ENCODE measurements at regions not wholly inside any gene's neighbourhood (a gene's known extent, or its start where the extent isn't known, plus 50 kb on each side); places are given as distances from the start of the nearest gene placed in this dataset.

DNA sequence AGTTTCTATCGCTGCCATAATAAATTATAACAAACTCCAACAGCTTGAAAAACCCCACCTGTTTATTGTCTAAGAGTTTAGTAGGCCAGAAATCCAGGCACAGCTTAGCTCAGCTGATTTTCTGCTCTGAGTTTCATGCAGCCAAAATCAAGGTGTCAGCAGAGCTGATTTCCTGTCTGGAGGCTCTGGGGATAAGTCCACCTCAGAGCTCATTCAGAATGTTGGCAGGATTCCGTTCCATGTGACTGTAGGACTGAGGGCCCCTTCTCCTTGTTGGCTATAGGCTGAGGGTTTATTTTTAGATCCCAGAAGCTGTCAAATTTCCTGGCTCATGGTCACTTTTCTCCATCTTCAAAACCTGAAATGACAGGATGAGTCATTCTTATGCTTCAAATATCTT, 91.6 kb upstream of the CHODL start:
- no peak overlapping the region for H3K27ac ChIP-seq (ENCODE audit: low read depth, low read length)
- H3K4me3 ChIP-seq (ENCODE audit: insufficient read depth, low read length): no peak overlapping the region
- no peak overlapping the region for H2AFZ ChIP-seq (ENCODE audit: low read length)
- peaks cover 2% of the 10 kb centered on the region for H3K9me3 ChIP-seq (ENCODE audit: low read depth, low read length)
- H4K20me1 ChIP-seq (ENCODE audit: insufficient read depth, low read length): no peaks in the 10 kb centered on the region
- H3K27me3 ChIP-seq (ENCODE audit: insufficient read depth, low read length): no peaks in the 10 kb centered on the region
- H3K4me2 ChIP-seq (ENCODE audit: insufficient read depth, low read length): no peak overlapping the region
- no peaks in the 10 kb centered on the region for H3K4me1 ChIP-seq (ENCODE audit: insufficient read depth, low read length)
- H3K79me2 ChIP-seq (ENCODE audit: insufficient read depth, low read length): no peaks in the 10 kb centered on the region
- DNase-seq (ENCODE audit: insufficient read length, low spot score, missing footprints): no peak
- no peaks in the 10 kb centered on the region for H3K36me3 ChIP-seq (ENCODE audit: insufficient read depth, low read length)
- TF ChIP-seq, protein P1, sequence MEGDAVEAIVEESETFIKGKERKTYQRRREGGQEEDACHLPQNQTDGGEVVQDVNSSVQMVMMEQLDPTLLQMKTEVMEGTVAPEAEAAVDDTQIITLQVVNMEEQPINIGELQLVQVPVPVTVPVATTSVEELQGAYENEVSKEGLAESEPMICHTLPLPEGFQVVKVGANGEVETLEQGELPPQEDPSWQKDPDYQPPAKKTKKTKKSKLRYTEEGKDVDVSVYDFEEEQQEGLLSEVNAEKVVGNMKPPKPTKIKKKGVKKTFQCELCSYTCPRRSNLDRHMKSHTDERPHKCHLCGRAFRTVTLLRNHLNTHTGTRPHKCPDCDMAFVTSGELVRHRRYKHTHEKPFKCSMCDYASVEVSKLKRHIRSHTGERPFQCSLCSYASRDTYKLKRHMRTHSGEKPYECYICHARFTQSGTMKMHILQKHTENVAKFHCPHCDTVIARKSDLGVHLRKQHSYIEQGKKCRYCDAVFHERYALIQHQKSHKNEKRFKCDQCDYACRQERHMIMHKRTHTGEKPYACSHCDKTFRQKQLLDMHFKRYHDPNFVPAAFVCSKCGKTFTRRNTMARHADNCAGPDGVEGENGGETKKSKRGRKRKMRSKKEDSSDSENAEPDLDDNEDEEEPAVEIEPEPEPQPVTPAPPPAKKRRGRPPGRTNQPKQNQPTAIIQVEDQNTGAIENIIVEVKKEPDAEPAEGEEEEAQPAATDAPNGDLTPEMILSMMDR (IDR thresholded peaks at IDR 0.05; ENCODE audit: extremely low read depth, low read depth, low read length): no peak

DNA sequence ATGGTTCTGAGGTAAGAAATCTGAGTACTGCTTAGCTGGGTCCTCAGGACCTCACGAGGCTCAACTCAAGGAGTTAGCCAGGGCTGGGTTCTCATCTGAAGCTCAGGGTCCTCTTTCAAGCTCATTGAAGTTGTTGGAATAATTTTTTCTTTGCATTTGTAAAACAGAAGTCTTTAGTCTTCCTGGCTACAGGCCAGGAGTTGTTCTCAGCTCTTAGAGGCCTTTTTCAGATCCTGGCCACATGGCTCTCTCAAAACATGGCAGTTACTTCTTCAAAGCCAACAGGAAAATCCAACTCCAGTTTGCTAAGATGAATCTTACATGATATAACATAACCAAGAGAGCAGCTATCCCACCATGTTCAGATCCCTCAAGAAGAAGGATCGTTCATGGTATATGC, 92.3 kb upstream of the CHODL start:
- TF ChIP-seq, protein P1 (IDR thresholded peaks at IDR 0.05; ENCODE audit: extremely low read depth, low read depth, low read length): no peak
- peak; percentile 22 for DNase-seq (ENCODE audit: insufficient read length, low spot score, missing footprints)
- Histone ChIP-seq H4K20me1 (ENCODE audit: insufficient read depth, low read length) (no peaks in the 10 kb centered on the region), H3K4me2 (ENCODE audit: insufficient read depth, low read length) (no peak overlapping the region), H3K27me3 (ENCODE audit: insufficient read depth, low read length) (no peaks in the 10 kb centered on the region), H3K79me2 (ENCODE audit: insufficient read depth, low read length) (no peaks in the 10 kb centered on the region), H2AFZ (ENCODE audit: low read length) (no peak overlapping the region), H3K36me3 (ENCODE audit: insufficient read depth, low read length) (no peaks in the 10 kb centered on the region), H3K4me3 (ENCODE audit: insufficient read depth, low read length) (no peak overlapping the region), H3K27ac (ENCODE audit: low read depth, low read length) (no peak overlapping the region), H3K4me1 (ENCODE audit: insufficient read depth, low read length) (no peaks in the 10 kb centered on the region), H3K9me3 (ENCODE audit: low read depth, low read length) (peaks cover 2% of the 10 kb centered on the region)

DNA sequence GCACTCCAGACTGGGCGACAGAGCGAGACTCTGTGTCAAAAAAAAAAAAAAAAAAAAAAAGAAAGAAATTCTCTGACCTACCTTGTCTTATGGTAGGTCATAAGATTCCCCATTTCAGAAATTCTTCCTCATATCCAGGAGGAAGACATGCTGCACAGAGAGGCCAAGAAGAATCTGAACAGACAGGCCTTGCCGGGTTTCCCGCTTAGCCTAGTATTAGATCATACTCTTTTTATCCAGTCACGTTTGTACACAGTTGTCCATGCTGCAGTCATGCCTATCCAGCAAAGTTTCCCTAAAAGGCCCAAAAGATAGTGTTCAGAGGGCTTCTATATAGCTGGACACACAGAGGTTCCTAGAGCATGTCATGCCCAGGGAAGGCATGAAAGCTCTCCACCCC, 93.6 kb upstream of the CHODL start:
- Histone ChIP-seq H3K27ac (ENCODE audit: low read depth, low read length) (no peak overlapping the region), H3K27me3 (ENCODE audit: insufficient read depth, low read length) (no peaks in the 10 kb centered on the region), H3K4me3 (ENCODE audit: insufficient read depth, low read length) (no peak overlapping the region), H3K4me2 (ENCODE audit: insufficient read depth, low read length) (no peak overlapping the region), H3K36me3 (ENCODE audit: insufficient read depth, low read length) (no peaks in the 10 kb centered on the region), H3K79me2 (ENCODE audit: insufficient read depth, low read length) (no peaks in the 10 kb centered on the region), H3K9me3 (ENCODE audit: low read depth, low read length) (no peaks in the 10 kb centered on the region), H3K4me1 (ENCODE audit: insufficient read depth, low read length) (no peaks in the 10 kb centered on the region), H2AFZ (ENCODE audit: low read length) (no peak overlapping the region), H4K20me1 (ENCODE audit: insufficient read depth, low read length) (no peaks in the 10 kb centered on the region)
- TF ChIP-seq, protein P1 (IDR thresholded peaks at IDR 0.05; ENCODE audit: extremely low read depth, low read depth, low read length): no peak
- no peak for DNase-seq (ENCODE audit: insufficient read length, low spot score, missing footprints)

DNA sequence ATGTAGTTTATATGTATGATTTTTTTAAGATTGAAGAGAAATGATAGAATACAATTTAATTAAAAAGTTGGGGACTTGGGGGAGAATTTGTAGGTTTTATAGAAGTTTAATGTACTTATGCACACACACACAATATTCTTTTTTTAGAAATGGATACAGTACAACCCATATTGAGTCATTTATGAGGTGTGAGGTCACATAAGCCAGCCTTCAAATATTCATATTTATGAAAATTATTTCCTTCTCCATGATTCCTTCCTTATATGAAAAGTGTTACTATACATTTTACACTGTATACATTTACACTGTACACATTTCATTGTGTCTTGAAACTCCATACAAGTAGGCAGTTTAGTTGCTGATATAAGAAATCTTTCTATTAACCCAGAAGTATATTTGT, 96.2 kb upstream of the CHODL start:
- H3K36me3 ChIP-seq (ENCODE audit: insufficient read depth, low read length): no peaks in the 10 kb centered on the region
- no peak overlapping the region for H3K4me2 ChIP-seq (ENCODE audit: insufficient read depth, low read length)
- no peak overlapping the region for H3K4me3 ChIP-seq (ENCODE audit: insufficient read depth, low read length)
- H3K4me1 ChIP-seq (ENCODE audit: insufficient read depth, low read length): no peaks in the 10 kb centered on the region
- H3K9me3 ChIP-seq (ENCODE audit: low read depth, low read length): no peaks in the 10 kb centered on the region
- no peaks in the 10 kb centered on the region for H3K27me3 ChIP-seq (ENCODE audit: insufficient read depth, low read length)
- H3K27ac ChIP-seq (ENCODE audit: low read depth, low read length): no peak overlapping the region
- no peak overlapping the region for H2AFZ ChIP-seq (ENCODE audit: low read length)
- no peaks in the 10 kb centered on the region for H4K20me1 ChIP-seq (ENCODE audit: insufficient read depth, low read length)
- no peak for DNase-seq (ENCODE audit: insufficient read length, low spot score, missing footprints)
- TF ChIP-seq, protein P1 (IDR thresholded peaks at IDR 0.05; ENCODE audit: extremely low read depth, low read depth, low read length): no peak
- no peaks in the 10 kb centered on the region for H3K79me2 ChIP-seq (ENCODE audit: insufficient read depth, low read length)
